Keratinocyte (primary cell): ENCODE measurements at regions not wholly inside any gene's neighbourhood (a gene's known extent, or its start where the extent isn't known, plus 50 kb on each side); places are given as distances from the start of the nearest gene placed in this dataset.
"Not testable (repeated sequence)": the region's sequence is repeated elsewhere in the genome, so short reads cannot be mapped to it uniquely, and the experiment has no call there.

Experiments
- DNase-seq: peaks from one replicate; pipeline ENCODE4 v3.0.0-alpha.2; 2011; ENCODE audit warnings: low read depth, missing footprints, low spot score
- FAIRE-seq: peaks from 2 replicates; lab custom pipeline; 2011; peaks lifted over from hg19 to GRCh38; lab: Jason Lieb, UNC
- H2AFZ ChIP-seq: 2 replicates; pipeline ENCODE4 v1.6.0; 2012; ENCODE audit warnings: low read length, control low read depth, inconsistent platforms; ENCODE audit not compliant: control insufficient read depth
- H3K27ac ChIP-seq: 2 replicates; pipeline ENCODE4 v1.5.1; 2011; ENCODE audit warnings: low read length; ENCODE audit not compliant: control insufficient read depth, insufficient read depth
- H3K27me3 ChIP-seq: 3 replicates; pipeline ENCODE4 v1.6.0; 2011; ENCODE audit warnings: low read length; ENCODE audit not compliant: control insufficient read depth, insufficient read depth; ENCODE audit errors: extremely low read depth
- H3K36me3 ChIP-seq, 2 experiments: 2 replicates in 1 of 2; 3 replicates in 1 of 2; pipeline ENCODE4 v1.5.1; 2011; ENCODE audit warnings: low read length in 2 of 2, mild to moderate bottlenecking in 1 of 2; ENCODE audit not compliant: control insufficient read depth in 2 of 2, insufficient read depth in 2 of 2; ENCODE audit errors: extremely low read depth in 1 of 2
- H3K4me1 ChIP-seq: 3 replicates; pipeline ENCODE4 v1.5.1; 2011; ENCODE audit warnings: low read length; ENCODE audit not compliant: control insufficient read depth, insufficient read depth; ENCODE audit errors: extremely low read depth
- H3K4me2 ChIP-seq: 3 replicates; pipeline ENCODE4 v1.6.0; 2011; ENCODE audit warnings: low read depth, low read length; ENCODE audit not compliant: control insufficient read depth, insufficient read depth; ENCODE audit errors: extremely low read depth
- H3K4me3 ChIP-seq, 3 experiments: fragments of 200-600 bp in 1 of 3; sonication (generic) in 1 of 3; 2 replicates in 2 of 3; 3 replicates in 1 of 3; pipeline ENCODE4 v1.5.1; 2011 to 2016; ENCODE audit warnings: low read length in 3 of 3, mild to moderate bottlenecking in 3 of 3, control low read depth in 2 of 3, inconsistent platforms in 1 of 3, low read depth in 1 of 3, mixed read lengths in 1 of 3, mixed run types in 1 of 3, moderate library complexity in 1 of 3; ENCODE audit not compliant: control insufficient read depth in 2 of 3, insufficient read depth in 2 of 3; ENCODE audit errors: extremely low read depth in 1 of 3
- H3K79me2 ChIP-seq: 2 replicates; pipeline ENCODE4 v1.6.0; 2012; ENCODE audit warnings: low read length; ENCODE audit not compliant: control insufficient read depth, insufficient read depth
- H3K9ac ChIP-seq: 3 replicates; pipeline ENCODE4 v1.6.0; 2011; ENCODE audit warnings: low read length; ENCODE audit not compliant: control insufficient read depth, insufficient read depth; ENCODE audit errors: extremely low read depth
- H3K9me1 ChIP-seq: 3 replicates; pipeline ENCODE4 v1.6.0; 2011; ENCODE audit warnings: low read length; ENCODE audit not compliant: control insufficient read depth, insufficient read depth; ENCODE audit errors: extremely low read depth
- H3K9me3 ChIP-seq: 2 replicates; pipeline ENCODE4 v1.5.1; 2012; ENCODE audit warnings: low read depth, low read length; ENCODE audit not compliant: control insufficient read depth
- H4K20me1 ChIP-seq: 3 replicates; pipeline ENCODE4 v1.6.0; 2011; ENCODE audit warnings: low read length; ENCODE audit not compliant: control insufficient read depth, insufficient read depth; ENCODE audit errors: extremely low read depth
- dilution Hi-C: fragments of 300-500 bp; cut with MboI; formaldehyde crosslinking; loops from one replicate; pipeline ENCODE4 v1.7.0; 2020; ENCODE audit warnings: low sequenced_read_pairs; ENCODE audit not compliant: extremely low pct_ligation_motif_present

DNA sequence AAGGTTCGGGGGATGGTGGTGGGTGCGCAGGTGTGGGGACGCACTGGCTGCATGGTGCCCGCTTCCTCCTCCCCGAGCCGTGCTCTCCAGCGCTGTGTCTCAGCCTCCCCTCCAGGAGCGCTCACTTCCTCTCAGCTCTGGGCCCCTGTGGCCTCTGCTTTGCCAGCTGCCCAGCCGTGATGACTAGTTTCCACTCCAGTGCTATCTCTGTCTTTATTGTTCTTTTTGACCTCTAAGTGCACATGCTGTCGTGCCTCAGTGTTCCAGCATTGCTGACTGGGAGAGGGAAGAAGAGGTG lies 71.0 kb downstream of the NPIPB11 start:
- H3K9ac ChIP-seq, dilution Hi-C loops, H4K20me1 ChIP-seq, H3K4me1 ChIP-seq, H3K27me3 ChIP-seq, H3K4me3 ChIP-seq, H3K27ac ChIP-seq, H3K9me1 ChIP-seq, H3K9me3 ChIP-seq, FAIRE-seq, H3K36me3 ChIP-seq, H3K79me2 ChIP-seq, H2AFZ ChIP-seq, DNase-seq, H3K4me2 ChIP-seq: not testable (repeated sequence)

DNA sequence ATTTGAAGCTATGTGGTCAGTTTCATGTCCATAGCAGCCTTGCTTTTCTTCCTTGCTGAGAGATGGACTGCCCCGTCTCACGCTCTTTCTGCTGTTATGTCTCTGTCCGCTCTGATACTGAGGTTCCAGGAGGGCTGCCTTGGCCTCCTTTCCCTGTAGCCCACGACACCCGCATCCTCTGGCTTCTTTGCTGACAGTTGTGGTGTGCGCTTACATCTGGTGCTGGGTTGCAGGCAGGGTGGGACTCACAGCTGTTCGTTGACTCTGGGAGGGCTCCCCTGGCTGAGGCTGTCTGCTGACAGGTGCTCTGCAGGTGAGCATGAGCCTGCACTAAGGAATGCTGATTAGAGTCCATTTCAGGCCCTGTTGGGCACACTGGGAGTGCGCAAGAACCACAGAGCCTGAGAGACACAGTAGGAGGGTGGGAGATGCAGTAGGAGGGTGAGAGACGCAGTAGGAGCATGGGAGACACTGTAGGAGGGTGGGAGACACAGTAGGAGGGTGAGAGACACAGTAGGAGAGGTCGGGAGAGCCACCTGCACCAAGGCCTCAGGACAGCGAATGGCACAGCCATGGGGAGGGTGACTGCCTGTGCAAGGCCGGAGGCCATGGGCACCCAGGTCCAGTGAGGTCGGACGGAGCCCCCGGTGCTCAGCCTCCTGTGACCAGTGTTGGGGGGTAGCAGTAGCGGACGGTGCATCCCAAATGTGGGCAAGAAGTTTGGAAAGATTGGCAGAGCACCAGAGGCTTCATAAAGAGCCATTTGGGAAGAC lies 71.5 kb downstream of the NPIPB11 start:
- dilution Hi-C loops, H3K27ac ChIP-seq, DNase-seq, H3K4me1 ChIP-seq, H3K4me3 ChIP-seq, H3K4me2 ChIP-seq, H3K79me2 ChIP-seq, H3K9ac ChIP-seq, H2AFZ ChIP-seq, H3K27me3 ChIP-seq, H4K20me1 ChIP-seq, H3K9me3 ChIP-seq, H3K9me1 ChIP-seq, FAIRE-seq, H3K36me3 ChIP-seq: not testable (repeated sequence)

DNA sequence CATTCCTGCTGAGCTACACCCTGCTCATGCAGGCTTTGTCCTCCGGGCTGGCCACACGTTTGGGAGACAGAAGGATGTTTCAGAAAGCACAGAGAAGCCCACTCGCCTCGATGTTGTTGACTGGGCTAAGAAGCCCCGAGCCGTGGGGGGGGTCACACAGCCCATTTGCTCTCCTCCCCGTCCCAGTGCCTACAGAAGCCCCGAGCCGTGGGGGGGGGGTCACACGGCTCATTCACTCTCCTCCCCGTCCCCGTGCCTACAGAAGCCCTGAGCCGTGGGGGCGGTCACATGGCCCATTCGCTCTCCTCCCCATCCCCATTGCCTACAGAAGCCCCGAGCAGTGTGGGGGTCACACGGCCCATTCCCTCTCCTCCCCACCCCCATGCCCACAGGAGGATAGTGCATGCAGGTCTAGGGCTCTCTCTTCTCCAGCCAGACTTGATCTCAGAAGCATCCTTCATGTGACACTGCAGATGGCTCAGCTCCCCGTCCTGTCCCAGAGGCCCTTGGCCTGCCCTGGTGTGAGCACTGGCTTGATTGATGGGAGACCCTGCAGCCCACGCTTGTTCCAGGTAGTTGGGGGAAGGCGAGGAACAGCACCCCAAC lies 72.9 kb downstream of the NPIPB11 start:
- H3K79me2 ChIP-seq, H3K9me3 ChIP-seq, dilution Hi-C loops, H4K20me1 ChIP-seq, H3K27ac ChIP-seq, H3K4me2 ChIP-seq, DNase-seq, H2AFZ ChIP-seq, H3K4me1 ChIP-seq, H3K9ac ChIP-seq, H3K9me1 ChIP-seq, H3K36me3 ChIP-seq, FAIRE-seq, H3K4me3 ChIP-seq, H3K27me3 ChIP-seq: not testable (repeated sequence)

DNA sequence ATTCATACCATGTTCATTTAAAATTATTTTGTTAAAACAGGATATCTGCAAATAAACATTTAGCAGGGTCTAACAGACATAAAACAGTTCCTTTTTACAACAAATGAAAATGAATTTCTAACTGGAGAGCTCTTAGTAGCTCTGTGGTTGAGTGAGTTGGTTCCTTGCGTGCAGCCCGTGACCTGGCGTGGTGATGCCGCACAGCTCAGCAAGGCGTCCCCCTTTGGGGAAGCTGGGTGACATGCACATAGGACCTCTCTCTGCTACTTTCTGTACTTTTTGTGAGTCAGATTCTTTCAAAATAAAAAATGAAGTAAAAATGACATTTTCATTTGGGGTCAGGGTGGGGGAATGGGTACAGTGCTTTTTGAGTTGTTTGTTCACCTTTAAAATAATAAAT lies 75.9 kb downstream of the NPIPB11 start:
- FAIRE-seq, H3K9ac ChIP-seq, H2AFZ ChIP-seq, H3K79me2 ChIP-seq, H3K4me3 ChIP-seq, dilution Hi-C loops, H3K4me1 ChIP-seq, DNase-seq, H3K9me3 ChIP-seq, H3K36me3 ChIP-seq, H4K20me1 ChIP-seq, H3K27ac ChIP-seq, H3K4me2 ChIP-seq, H3K27me3 ChIP-seq, H3K9me1 ChIP-seq: not testable (repeated sequence)
